Testis (tissue), 2 donors: ENCODE measurements at regions not wholly inside any gene's neighbourhood (a gene's known extent, or its start where the extent isn't known, plus 50 kb on each side); places are given as distances from the start of the nearest gene placed in this dataset.

ENCODE experiments used
- CTCF ChIP-seq, 3 experiments: fragments of 450-650 bp in 2 of 3; fragments of 200-600 bp in 1 of 3; sonication (generic) in 1 of 3; IDR thresholded peaks; one replicate each; pipeline ENCODE4 v1.5.1; 2016 to 2019; ENCODE audit warnings: antibody characterized with exemption in 3 of 3, mild to moderate bottlenecking in 2 of 3, moderate library complexity in 1 of 3
- POLR2A ChIP-seq: fragments of 450-650 bp; IDR thresholded peaks from one replicate; pipeline ENCODE4 v1.6.1; 2017; ENCODE audit warnings: antibody characterized with exemption, mild to moderate bottlenecking, moderate library complexity

GRCh38 chr1:199453723-199454122 is 573.8 kb upstream of the NR5A2 start:
- TF ChIP-seq CTCF (IDR thresholded peaks at IDR 0.05) (no peak), POLR2A (no peak)
